ENCODE measurements at regions not wholly inside any gene's neighbourhood (a gene's known extent, or its start where the extent isn't known, plus 50 kb on each side); places are given as distances from the start of the nearest gene placed in this dataset.

DNA sequence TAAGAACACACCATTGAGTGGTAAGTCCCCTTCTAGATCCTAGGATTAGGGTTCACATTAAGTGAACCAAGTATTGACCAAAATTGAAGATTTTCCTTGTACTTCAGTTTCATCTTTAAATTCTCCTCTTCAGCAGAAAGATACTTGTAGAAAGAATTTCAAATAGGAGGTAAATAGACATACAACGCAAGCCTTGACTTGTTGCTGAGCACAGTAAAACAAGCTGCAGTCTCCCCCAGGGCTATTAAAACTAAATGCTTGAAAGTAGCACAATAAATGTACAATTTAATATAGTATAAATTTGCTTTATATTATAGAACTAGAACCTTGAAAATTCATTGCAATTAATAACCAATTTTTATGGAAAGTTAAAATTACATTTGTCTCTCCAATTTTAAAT, 170.1 kb upstream of the TARS1 start:
- no peak overlapping the region for H3K4me3 ChIP-seq (ENCODE audit: low read depth, low read length)
- no peaks in the 10 kb centered on the region for H3K36me3 ChIP-seq (ENCODE audit: control insufficient read depth, insufficient read depth, low read length)
- no peak for DNase-seq (ENCODE audit: low read depth)
- H3K27me3 ChIP-seq (ENCODE audit: control insufficient read depth, insufficient read depth, low read length) = no peaks in the 10 kb centered on the region
- TF ChIP-seq, protein P1, sequence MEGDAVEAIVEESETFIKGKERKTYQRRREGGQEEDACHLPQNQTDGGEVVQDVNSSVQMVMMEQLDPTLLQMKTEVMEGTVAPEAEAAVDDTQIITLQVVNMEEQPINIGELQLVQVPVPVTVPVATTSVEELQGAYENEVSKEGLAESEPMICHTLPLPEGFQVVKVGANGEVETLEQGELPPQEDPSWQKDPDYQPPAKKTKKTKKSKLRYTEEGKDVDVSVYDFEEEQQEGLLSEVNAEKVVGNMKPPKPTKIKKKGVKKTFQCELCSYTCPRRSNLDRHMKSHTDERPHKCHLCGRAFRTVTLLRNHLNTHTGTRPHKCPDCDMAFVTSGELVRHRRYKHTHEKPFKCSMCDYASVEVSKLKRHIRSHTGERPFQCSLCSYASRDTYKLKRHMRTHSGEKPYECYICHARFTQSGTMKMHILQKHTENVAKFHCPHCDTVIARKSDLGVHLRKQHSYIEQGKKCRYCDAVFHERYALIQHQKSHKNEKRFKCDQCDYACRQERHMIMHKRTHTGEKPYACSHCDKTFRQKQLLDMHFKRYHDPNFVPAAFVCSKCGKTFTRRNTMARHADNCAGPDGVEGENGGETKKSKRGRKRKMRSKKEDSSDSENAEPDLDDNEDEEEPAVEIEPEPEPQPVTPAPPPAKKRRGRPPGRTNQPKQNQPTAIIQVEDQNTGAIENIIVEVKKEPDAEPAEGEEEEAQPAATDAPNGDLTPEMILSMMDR (IDR thresholded peaks at IDR 0.05; ENCODE audit: insufficient read depth, low read length, poor library complexity, severe bottlenecking) = no peak

DNA sequence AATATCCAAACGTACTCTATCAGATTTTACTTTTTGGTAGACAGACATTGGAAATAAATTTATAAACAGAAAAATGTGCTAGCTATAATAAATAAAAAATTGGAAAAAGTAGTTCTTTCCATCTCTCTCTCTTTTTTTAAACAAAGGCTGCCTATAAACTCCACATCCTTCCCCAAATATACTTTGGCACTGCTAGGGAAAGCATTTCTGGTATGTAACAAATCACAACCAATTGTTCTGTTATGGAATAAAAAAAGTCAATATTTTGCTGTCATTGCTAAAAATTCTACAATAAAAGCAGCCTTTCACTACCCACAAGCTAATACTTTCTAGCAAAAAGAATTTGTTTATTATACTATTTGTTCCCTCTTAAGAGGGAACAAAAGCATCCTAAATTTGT, 169.2 kb upstream of the TARS1 start:
- no peak for DNase-seq (ENCODE audit: low read depth)
- TF ChIP-seq, protein P1 (IDR thresholded peaks at IDR 0.05; ENCODE audit: insufficient read depth, low read length, poor library complexity, severe bottlenecking) = no peak
- H3K27me3 ChIP-seq (ENCODE audit: control insufficient read depth, insufficient read depth, low read length) = no peaks in the 10 kb centered on the region
- H3K36me3 ChIP-seq (ENCODE audit: control insufficient read depth, insufficient read depth, low read length) = no peaks in the 10 kb centered on the region
- no peak overlapping the region for H3K4me3 ChIP-seq (ENCODE audit: low read depth, low read length)

DNA sequence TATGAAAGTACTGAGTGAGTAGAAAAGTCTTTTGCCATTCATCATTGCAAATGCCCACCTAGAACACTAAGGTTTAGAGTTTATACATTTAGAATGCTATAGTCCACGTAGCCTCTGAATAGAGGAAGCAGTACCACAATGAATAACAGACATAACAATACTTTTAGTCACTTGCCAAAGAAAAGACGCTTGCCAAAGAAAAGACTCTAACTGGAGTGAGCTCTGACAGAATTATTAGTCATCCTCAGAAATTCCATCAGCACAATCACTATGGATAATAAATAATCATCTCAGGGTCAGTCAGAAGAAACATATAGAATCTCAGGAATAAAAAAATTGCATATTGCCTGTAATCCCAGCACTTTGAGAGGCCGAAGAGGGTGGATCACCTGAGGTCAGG, 168.5 kb upstream of the TARS1 start:
- Histone ChIP-seq H3K4me3 (ENCODE audit: low read depth, low read length) (no peak overlapping the region), H3K36me3 (ENCODE audit: control insufficient read depth, insufficient read depth, low read length) (no peaks in the 10 kb centered on the region), H3K27me3 (ENCODE audit: control insufficient read depth, insufficient read depth, low read length) (no peaks in the 10 kb centered on the region)
- TF ChIP-seq, protein P1 (IDR thresholded peaks at IDR 0.05; ENCODE audit: insufficient read depth, low read length, poor library complexity, severe bottlenecking) = no peak
- peak; percentile 77 for DNase-seq (ENCODE audit: low read depth)

DNA sequence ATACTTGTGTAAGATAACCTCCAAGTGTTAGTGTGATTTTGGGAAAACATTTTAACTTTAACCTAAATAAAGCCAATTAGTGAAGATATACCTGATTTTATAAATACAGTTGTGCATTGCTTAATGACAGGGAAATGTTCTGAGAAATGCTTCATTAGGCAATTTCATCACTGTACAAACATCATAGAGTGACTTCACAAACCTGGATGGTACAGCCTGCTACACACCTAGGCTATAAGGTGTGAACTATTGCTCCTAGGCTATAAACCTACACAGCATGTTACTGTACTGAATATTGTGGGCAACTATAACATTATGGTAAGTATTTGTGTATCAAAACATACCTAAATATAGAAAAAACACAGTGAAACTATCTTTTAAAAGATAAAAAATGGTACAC, 166.8 kb upstream of the TARS1 start:
- Histone ChIP-seq H3K27me3 (ENCODE audit: control insufficient read depth, insufficient read depth, low read length) (no peaks in the 10 kb centered on the region), H3K4me3 (ENCODE audit: low read depth, low read length) (no peak overlapping the region), H3K36me3 (ENCODE audit: control insufficient read depth, insufficient read depth, low read length) (no peaks in the 10 kb centered on the region)
- no peak for DNase-seq (ENCODE audit: low read depth)
- TF ChIP-seq, protein P1 (IDR thresholded peaks at IDR 0.05; ENCODE audit: insufficient read depth, low read length, poor library complexity, severe bottlenecking) = no peak

DNA sequence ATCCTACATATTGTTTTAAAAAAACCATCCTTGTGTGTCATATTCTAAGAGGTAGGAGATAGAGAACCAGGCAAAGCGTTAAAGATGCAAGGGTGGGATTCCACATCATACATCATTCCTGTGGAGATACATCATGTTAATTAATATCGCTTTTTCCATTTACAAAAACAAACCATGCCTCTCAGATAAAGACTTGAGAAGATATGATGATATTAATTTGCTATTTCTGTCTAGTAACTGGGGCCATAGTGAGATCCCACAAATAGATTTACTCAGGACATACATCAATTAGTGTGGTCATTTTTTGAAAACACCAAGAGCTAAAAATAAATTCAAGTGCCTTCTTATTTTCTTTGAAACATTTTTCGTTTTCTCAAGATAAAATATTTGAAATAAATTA, 165.4 kb upstream of the TARS1 start:
- TF ChIP-seq, protein P1 (IDR thresholded peaks at IDR 0.05; ENCODE audit: insufficient read depth, low read length, poor library complexity, severe bottlenecking) = no peak
- no peaks in the 10 kb centered on the region for H3K36me3 ChIP-seq (ENCODE audit: control insufficient read depth, insufficient read depth, low read length)
- no peaks in the 10 kb centered on the region for H3K27me3 ChIP-seq (ENCODE audit: control insufficient read depth, insufficient read depth, low read length)
- no peak for DNase-seq (ENCODE audit: low read depth)
- no peak overlapping the region for H3K4me3 ChIP-seq (ENCODE audit: low read depth, low read length)

- no peaks in the 10 kb centered on the region for H3K36me3 ChIP-seq (ENCODE audit: control insufficient read depth, insufficient read depth, low read length)
- no peak for DNase-seq (ENCODE audit: low read depth)
- no peak overlapping the region for H3K4me3 ChIP-seq (ENCODE audit: low read depth, low read length)
- TF ChIP-seq, protein P1 (IDR thresholded peaks at IDR 0.05; ENCODE audit: insufficient read depth, low read length, poor library complexity, severe bottlenecking) = no peak
- no peaks in the 10 kb centered on the region for H3K27me3 ChIP-seq (ENCODE audit: control insufficient read depth, insufficient read depth, low read length)
Measured at GRCh38 chr5:33275921-33276627, 164.7 kb upstream of the TARS1 start.

Data from kidney epithelial cell (primary cell).